Peyer's patch (tissue), 4 donors: ENCODE measurements at regions not wholly inside any gene's neighbourhood (a gene's known extent, or its start where the extent isn't known, plus 50 kb on each side); places are given as distances from the start of the nearest gene placed in this dataset.

ENCODE experiments used
- DNase-seq, 3 donors: peaks; one replicate each; pipeline ENCODE4 v3.0.0-alpha.2; 2017 to 2019
- H3K27ac ChIP-seq, 4 donors: fragments of 200-600 bp; sonication (generic); one replicate each; pipeline ENCODE4 v1.5.1; 2016 to 2019
- H3K27me3 ChIP-seq, 2 donors: fragments of 200-600 bp; sonication (generic); one replicate each; pipeline ENCODE4 v1.5.1; 2019
- H3K36me3 ChIP-seq, 3 donors: fragments of 200-600 bp; sonication (generic); one replicate each; pipeline ENCODE4 v1.5.1; 2016 to 2019
- H3K4me1 ChIP-seq, 4 donors: fragments of 200-600 bp; sonication (generic); one replicate each; pipeline ENCODE4 v1.5.1; 2016 to 2019
- H3K4me3 ChIP-seq, 4 donors: fragments of 200-600 bp; sonication (generic); 1 replicate in 3 of 4; 2 replicates in 1 of 4; pipeline ENCODE4 v1.5.1; 2016 to 2019; ENCODE audit warnings: mild to moderate bottlenecking in 1 of 4
- H3K9me3 ChIP-seq, 4 donors: fragments of 200-600 bp; sonication (generic); one replicate each; pipeline ENCODE4 v1.5.1; 2016 to 2019; ENCODE audit warnings: mild to moderate bottlenecking in 1 of 4
- POLR2A ChIP-seq, 2 donors: fragments of 450-650 bp; IDR thresholded peaks; one replicate each; pipeline ENCODE4 v1.5.1; 2017; ENCODE audit warnings: antibody characterized with exemption in 2 of 2, mild to moderate bottlenecking in 2 of 2, moderate library complexity in 2 of 2
- TF ChIP-seq, protein P1 (sequence below), 6 experiments: fragments of 450-650 bp in 4 of 6; fragments of 200-600 bp in 2 of 6; sonication (generic) in 1 of 6; IDR thresholded peaks; one replicate each; pipeline ENCODE4 v1.5.1; 2017 to 2019; ENCODE audit warnings: antibody characterized with exemption in 6 of 6, mild to moderate bottlenecking in 3 of 6, moderate library complexity in 1 of 6

GRCh38 chr15:69731581-69731980 is 279.0 kb downstream of the RPLP1 start:
- TF ChIP-seq, protein P1, sequence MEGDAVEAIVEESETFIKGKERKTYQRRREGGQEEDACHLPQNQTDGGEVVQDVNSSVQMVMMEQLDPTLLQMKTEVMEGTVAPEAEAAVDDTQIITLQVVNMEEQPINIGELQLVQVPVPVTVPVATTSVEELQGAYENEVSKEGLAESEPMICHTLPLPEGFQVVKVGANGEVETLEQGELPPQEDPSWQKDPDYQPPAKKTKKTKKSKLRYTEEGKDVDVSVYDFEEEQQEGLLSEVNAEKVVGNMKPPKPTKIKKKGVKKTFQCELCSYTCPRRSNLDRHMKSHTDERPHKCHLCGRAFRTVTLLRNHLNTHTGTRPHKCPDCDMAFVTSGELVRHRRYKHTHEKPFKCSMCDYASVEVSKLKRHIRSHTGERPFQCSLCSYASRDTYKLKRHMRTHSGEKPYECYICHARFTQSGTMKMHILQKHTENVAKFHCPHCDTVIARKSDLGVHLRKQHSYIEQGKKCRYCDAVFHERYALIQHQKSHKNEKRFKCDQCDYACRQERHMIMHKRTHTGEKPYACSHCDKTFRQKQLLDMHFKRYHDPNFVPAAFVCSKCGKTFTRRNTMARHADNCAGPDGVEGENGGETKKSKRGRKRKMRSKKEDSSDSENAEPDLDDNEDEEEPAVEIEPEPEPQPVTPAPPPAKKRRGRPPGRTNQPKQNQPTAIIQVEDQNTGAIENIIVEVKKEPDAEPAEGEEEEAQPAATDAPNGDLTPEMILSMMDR (IDR thresholded peaks at IDR 0.05), result no peak
- no peak for TF ChIP-seq POLR2A (IDR thresholded peaks at IDR 0.05)
- no peak for DNase-seq
- no peaks in the 10 kb centered on the region for H3K27me3 ChIP-seq
- H3K36me3 ChIP-seq, result no peaks in the 10 kb centered on the region
- no peaks in the 10 kb centered on the region for H3K9me3 ChIP-seq
- peaks cover 0 to 2% (median 0%) of the 10 kb centered on the region in 4 donors for H3K4me1 ChIP-seq
- H3K27ac ChIP-seq, result no peak overlapping the region
- H3K4me3 ChIP-seq, result no peak overlapping the region

GRCh38 chr15:69732133-69732532 is 279.5 kb downstream of the RPLP1 start:
- Histone ChIP-seq H3K27ac (no peak overlapping the region), H3K4me3 (no peak overlapping the region), H3K9me3 (no peaks in the 10 kb centered on the region), H3K36me3 (no peaks in the 10 kb centered on the region), H3K27me3 (no peaks in the 10 kb centered on the region), H3K4me1 (no peaks in the 10 kb centered on the region)
- TF ChIP-seq, protein P1 (IDR thresholded peaks at IDR 0.05), result no peak
- TF ChIP-seq POLR2A (IDR thresholded peaks at IDR 0.05), result no peak
- DNase-seq, result no peak

- no peak for DNase-seq
- TF ChIP-seq POLR2A (IDR thresholded peaks at IDR 0.05), result no peak
- TF ChIP-seq, protein P1 (IDR thresholded peaks at IDR 0.05), result no peak
- H3K4me3 ChIP-seq, result no peak overlapping the region
- no peaks in the 10 kb centered on the region for H3K9me3 ChIP-seq
- H3K36me3 ChIP-seq, result no peaks in the 10 kb centered on the region
- H3K27me3 ChIP-seq, result no peaks in the 10 kb centered on the region
- no peaks in the 10 kb centered on the region for H3K4me1 ChIP-seq
- H3K27ac ChIP-seq, result no peak overlapping the region
Observed at GRCh38 chr15:69734699-69735098, 282.1 kb downstream of the RPLP1 start.

DNA sequence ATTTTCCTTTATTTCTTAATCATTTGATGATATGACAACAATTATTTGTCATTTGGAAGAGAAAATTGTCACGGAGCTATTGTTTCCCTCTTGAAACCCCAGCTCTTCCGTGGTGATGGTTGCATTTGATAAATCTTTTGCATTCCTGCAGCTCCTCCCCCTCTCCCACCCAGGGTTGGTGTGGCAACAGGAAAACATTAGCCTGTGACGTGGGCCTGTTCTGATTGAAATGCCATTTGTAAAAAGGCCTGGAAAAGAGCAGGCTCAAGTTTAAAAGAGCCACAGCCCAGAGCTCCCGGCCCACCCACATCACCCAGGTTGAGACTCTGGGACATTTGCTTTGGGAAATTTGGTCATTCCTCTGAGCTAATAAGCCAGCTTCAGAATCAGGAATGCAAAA is 282.5 kb downstream of the RPLP1 start:
- no peaks in the 10 kb centered on the region for H3K27me3 ChIP-seq
- H3K36me3 ChIP-seq, result no peaks in the 10 kb centered on the region
- TF ChIP-seq, protein P1 (IDR thresholded peaks at IDR 0.05), result no peak
- no peak for TF ChIP-seq POLR2A (IDR thresholded peaks at IDR 0.05)
- no peak for DNase-seq
- H3K4me3 ChIP-seq, result no peak overlapping the region
- no peaks in the 10 kb centered on the region for H3K4me1 ChIP-seq
- H3K9me3 ChIP-seq, result no peaks in the 10 kb centered on the region
- H3K27ac ChIP-seq, result no peak overlapping the region

GRCh38 chr15:69736161-69736560 is 283.5 kb downstream of the RPLP1 start:
- H3K27ac ChIP-seq, result no peak overlapping the region
- no peak overlapping the region for H3K4me3 ChIP-seq
- no peaks in the 10 kb centered on the region for H3K4me1 ChIP-seq
- TF ChIP-seq, protein P1 (IDR thresholded peaks at IDR 0.05), result no peak
- no peak for TF ChIP-seq POLR2A (IDR thresholded peaks at IDR 0.05)
- H3K27me3 ChIP-seq, result no peaks in the 10 kb centered on the region
- H3K36me3 ChIP-seq, result no peaks in the 10 kb centered on the region
- H3K9me3 ChIP-seq, result no peaks in the 10 kb centered on the region
- DNase-seq, result no peak

DNA sequence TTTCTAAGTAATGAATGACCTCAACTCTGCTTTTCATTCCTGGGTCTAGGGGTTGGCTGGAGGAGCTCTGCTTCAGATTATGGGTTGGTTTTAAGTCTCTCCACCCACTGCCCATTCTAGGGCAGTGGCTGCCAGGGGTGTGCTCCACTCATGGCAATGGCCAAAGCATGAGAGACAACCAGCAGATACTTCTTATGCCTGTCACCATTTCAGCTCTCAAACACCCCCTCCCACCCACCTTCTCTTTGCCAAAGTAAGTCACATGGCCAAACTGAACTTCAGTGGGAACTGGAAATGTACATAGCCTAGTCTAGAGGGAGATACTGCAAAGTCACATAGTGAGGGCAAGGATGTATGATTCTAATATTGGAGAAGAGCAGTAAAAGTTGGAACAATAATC is 285.3 kb downstream of the RPLP1 start:
- TF ChIP-seq, protein P1 (IDR thresholded peaks at IDR 0.05), result no peak
- no peak for TF ChIP-seq POLR2A (IDR thresholded peaks at IDR 0.05)
- H3K36me3 ChIP-seq, result no peaks in the 10 kb centered on the region
- H3K4me1 ChIP-seq, result no peaks in the 10 kb centered on the region
- DNase-seq, result no peak
- H3K9me3 ChIP-seq, result no peaks in the 10 kb centered on the region
- no peak overlapping the region for H3K27ac ChIP-seq
- no peaks in the 10 kb centered on the region for H3K27me3 ChIP-seq
- H3K4me3 ChIP-seq, result no peak overlapping the region
